Fibroblast of skin of scalp (primary cell): ENCODE measurements at regions not wholly inside any gene's neighbourhood (a gene's known extent, or its start where the extent isn't known, plus 50 kb on each side); places are given as distances from the start of the nearest gene placed in this dataset.

ENCODE experiments used
- DNase-seq: peaks from one replicate; pipeline ENCODE4 v3.0.0-alpha.2; 2013

DNA sequence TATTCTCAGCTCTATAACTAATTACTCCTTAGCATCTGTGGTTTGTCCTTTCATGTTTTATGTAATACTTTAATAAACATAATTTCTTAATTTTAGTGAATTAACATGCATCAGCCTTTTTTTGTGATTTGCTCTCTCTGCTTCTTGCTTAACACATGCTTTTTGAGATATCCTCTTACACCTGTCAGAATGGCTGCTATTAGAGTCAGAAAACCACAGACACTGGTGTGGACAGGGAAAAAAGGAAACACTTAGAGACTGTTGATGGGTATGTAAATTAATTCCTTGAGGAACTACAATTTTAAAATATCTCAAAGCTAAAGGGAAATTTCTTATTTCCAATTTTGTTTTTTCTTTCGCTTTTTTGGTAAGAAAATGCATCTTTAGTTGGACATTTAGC, 549.0 kb downstream of the ZNF804A start:
- no peak for DNase-seq

DNA sequence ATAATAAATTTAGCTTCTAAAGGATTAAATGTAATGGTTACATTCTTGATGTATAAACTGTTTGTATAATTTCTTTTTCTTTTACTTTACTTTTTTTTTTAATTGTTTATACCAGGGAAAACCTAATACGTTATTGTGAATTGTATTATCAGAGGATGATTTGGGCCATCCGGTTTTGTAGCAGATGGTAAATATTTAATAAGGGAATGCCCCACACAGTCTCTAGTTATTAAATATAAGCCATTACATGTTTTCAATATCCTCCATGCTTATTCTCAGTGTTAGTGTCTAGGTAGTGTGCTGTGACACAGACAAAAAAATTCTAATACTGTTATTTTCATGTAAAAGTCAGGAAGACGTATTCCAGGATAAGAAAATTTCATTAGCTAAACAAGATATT, 553.9 kb downstream of the ZNF804A start:
- no peak for DNase-seq

DNA sequence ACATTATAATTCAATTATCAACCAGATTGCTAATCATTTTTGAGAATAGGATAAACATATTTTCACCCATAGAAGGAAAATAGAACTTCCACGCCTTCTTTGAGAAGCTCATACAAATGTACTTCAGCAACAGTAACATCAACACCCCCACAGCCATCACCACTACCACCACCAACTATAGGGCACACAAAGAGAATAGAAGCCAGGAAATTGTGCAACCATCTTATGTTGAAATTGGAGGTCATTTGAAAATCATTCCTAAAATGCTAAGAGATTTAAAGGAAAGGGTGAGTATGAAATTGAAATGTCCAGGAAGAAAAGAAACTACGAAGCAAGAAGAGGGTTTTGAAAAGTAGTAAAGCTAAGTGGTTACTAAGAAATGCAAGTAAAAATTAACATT, 563.4 kb downstream of the ZNF804A start:
- DNase-seq, result no peak

DNA sequence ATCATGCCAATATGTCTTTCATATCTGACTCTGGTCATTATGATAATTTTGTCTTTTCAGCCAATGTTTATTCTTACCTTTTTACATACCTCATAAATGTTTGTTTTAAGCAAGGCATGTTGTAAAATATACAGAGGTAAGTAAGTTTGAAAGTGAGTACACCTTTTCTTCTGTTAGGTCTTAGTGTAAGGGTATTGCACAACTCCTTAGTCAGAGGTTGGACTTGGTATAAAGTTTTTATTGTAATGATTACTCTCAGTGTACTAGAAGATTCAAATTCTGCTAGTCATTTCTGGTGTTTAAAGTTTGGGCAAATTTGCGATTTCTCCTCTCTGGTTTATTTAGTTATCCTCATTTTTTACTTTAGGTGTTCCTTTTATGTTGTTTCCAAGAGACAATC, 564.3 kb upstream of the FSIP2 start:
- no peak for DNase-seq

DNA sequence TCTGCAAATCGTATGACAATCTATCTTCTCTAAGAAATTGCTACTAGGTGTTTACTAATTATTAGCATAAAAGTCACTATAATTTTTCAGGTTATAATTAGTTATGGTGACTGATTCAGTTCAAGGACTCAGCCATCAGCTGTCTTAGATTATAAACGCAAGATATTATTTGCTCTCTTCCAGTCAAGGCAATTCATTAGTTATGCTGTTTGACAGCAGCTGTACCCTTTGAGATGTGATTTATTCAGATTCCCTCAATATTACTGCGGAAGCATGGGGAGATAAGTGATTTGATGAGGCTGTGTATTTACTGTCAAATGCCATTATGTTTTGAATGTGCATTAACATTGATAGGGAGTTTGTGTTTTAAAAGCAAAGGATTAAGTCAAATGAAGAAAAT, 558.9 kb upstream of the FSIP2 start:
- no peak for DNase-seq

DNA sequence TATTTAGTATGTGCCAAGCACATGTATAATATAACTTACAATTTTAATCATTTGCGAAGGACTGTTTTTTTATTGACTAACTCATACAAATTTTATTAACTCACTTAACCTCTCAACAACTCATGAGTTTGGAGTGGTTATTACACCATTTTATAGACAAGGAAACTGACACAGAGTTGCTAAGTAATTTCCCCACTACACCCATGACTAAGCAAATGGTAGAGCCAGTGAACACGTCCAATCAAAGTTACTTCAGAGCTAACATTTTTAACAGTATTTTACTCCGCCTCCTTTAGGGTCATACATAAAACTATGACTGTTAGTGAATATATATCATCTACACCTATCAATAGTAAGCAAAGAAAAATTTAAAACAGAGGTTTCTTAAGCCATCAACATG, 556.7 kb upstream of the FSIP2 start:
- no peak for DNase-seq

DNA sequence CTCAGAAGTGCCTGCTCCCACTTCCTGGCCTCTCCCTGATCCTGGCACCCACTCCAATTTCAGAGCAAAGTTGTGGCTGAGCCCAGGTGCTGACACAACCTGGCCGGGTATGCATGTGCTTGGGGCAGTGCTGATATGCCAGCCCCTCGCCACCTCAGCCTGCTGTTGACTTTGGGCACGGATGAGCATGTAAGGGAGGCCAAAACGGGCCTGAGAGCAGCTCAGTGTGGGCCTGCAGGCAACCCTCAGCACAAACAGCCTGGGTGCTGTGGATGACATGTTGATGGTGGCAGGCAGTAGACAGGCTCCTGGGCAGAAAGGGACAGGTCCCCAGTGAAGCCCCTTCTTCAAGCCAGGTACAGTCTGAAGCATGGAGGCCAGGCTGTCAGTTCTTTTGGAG, 553.6 kb upstream of the FSIP2 start:
- DNase-seq, result no peak

DNA sequence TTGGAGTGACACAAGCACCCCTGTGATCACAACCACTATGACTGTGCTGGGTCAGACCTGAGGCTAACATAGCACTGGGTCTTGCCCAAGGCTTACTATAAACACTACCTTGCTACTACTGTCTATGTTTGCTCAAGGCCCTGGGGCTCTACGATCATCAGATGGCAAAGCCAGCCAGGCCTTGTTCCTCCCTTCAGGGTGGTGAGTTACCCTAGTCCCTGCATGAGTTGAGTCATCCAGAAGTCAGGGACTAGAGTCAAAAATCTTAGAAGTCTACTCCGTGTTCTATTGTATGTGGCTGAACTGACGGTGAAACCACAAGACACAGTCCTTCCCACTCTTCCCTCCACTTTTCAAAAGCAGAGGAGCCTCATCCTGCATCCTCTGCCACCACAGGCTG, 551.2 kb upstream of the FSIP2 start:
- DNase-seq, result no peak

DNA sequence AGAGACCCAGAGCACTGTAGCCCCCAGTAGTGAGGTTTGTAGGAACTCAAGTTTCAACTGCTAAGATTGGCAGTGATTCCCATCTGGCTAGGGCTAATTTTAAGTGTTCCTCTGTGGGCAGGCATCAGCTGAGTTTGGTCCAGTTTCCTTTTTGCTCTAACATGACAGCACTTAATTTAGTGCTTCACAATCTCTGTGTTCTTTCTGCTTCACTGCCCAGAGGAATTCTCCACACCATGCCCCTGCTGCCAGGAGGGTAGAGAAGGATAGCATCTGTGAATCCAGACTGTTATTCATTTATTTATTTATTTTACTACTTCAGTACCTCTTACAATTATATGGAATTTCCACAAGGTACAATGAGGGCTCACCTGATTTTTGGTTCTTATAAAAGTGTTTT, 549.9 kb upstream of the FSIP2 start:
- DNase-seq, result no peak

DNA sequence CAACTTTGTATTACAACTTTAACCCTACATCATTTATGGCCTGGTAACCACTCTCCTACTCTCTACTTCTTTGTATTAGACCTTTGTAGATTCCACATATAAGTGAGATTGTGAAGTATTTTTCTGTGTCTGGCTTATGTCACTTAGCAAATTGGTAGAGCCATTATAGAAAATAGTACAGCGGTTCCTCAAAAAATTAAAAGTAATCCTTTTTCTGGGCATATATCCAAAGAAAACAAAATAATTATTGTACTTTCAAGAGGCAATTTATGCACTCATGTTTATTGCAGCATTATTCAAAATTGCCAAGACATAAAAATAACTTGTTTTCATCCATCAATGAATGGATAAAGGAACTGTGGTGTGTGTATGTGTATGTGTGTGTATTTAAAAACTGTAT, 537.5 kb upstream of the FSIP2 start:
- DNase-seq, result no peak

DNA sequence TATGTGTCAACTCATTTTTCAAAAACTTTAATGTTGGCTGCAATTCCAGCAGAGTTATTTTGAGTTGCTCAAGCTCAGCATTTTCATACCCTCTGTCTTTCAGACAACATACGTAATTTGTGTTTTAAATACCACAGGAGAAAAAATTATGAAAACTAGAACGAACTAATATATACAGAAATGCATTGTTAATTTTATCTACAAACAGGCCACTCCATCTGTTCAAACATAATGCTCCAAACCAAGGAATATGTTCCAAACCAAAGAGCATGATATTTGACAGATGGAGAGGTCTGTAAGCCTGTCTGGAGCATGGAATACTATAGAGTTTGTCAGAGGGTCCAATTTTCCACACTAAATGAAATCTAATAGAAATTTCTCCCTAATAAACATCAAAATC, 536.2 kb upstream of the FSIP2 start:
- DNase-seq, result no peak

DNA sequence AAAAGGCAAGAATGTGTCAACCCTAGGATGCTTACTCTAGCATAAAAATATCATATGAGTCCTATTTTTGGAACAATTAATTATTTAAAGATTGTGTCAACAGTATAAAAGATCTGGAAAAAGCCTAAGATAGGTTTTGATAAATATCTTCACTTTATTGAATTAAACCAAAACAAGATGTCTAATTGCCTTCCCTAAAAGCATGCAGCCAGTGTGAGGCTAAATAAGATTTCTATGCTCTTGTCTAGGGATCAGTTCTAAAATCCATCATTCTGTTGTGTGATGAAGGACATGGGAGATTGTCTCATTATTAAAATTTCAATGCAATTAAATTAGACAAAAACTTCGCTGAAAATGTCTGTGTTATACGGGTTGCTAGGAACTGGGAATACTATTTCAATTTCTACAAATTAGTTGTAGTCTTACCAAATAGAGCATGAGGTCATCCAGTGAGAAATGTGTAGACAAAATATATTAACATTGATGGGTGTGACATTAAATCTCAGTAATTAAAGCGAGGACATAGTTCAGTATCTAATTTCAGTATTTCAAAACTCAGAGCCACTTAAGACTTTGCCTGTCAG, 535.6 kb upstream of the FSIP2 start:
- DNase-seq, result no peak

DNA sequence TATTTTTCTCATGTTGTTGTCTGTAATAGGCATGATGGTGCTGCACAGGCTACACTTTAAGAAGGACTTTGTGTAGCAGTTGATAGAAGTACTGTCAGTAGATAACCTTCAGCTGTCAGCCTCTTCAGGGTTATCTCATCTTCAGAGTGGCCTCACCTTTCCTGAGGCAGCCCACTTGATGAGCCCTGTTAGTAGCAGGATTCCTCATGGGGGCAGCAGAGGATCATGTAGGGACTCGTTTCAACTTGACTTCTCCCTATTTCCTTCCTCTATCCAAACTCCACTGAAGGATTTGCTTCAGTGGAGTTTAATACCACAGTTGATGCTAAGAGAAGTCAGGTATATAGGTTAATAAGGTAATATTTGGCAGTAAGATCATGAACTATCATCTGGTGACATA, 530.3 kb upstream of the FSIP2 start:
- peak; percentile 9 for DNase-seq

DNA sequence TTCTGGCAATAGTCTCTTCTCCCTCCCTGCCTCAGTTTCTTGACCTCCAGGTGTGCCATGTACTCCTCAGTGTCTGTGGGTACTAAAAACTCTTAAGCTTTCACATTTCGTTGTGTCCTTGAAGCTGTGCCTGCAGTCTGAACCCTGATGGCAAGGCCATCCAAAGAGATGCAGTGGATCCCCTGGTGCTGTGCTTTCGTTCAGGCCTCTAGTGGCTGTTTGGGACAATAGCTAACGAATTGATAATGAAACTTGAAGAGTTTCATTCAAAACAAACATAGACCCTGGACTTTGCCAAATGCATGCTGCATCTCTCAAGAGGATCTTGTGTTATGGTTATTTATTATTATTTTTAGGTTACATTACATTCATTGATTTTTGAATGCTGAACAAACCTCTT, 523.1 kb upstream of the FSIP2 start:
- no peak for DNase-seq

DNA sequence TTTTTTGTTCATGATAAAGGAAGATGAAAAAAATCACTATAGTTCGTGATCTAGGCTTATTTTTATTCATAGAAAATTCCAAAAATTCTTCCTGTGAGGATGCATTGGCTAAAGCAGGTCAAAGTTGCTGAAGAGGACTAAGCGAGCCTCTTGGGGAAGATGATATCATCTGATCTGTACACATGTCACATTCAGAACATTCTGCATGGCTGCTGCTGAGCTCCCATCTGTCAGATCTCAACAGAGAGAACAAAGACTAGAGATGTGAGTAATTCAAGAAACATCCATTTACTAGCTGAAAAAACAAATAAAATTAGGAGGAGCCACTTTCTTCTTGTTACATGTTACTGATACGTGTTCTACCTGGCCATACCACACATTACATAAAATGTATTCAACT, 518.6 kb upstream of the FSIP2 start:
- no peak for DNase-seq

DNA sequence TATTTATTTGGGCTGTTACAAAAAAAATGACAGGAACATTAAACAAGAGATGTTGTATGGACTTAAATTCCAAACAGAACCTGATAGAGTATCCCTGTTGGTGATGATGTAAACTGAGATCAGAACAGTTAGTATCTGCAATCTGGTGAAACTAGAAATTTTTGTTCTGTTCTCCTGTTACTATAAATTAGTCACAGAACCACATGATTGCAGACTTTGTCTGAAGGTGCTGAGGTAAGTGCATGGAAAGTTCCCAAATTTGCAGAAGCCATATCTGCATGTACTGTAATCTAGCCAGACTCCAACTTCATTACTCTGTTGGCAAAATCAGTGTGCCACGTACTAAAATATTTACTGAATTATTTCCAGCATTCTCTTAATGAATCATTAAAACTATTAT, 516.3 kb upstream of the FSIP2 start:
- no peak for DNase-seq

DNA sequence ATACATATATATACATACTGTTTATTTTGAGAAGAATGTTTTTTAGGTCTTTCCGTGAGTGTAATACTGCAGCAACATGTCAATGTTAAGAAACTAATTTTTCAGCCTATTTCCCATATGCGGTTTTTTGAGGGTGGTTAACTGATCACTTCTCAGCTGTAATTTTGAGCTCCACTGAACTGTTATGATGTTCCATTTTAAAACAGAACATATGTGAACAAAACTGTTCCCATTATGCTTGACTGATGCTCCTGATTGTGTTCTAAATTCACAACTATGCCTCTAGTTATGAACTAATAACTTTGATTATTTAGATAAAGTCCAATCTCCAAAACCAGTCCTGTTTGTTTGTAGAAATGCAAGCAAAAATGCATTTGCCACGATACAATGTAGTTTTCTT, 511.2 kb upstream of the FSIP2 start:
- DNase-seq, result no peak

DNA sequence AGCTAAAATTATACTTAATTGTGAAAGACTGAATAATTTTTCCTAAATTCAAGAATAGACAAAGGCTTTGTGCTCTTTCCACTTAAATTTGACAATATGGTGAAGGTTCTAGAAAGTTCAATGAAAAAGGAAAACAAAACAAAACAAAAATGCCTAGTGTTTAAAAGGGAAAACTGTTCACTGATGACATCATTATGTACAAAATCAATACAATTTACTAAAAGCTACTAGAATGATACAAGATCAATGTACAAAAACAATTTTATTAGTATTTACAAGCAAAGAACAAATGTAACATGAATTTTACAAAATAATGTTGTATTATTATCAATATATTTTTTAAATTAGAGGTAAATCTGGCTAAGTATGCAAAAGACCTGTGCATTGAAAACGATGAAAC, 499.1 kb upstream of the FSIP2 start:
- no peak for DNase-seq

DNA sequence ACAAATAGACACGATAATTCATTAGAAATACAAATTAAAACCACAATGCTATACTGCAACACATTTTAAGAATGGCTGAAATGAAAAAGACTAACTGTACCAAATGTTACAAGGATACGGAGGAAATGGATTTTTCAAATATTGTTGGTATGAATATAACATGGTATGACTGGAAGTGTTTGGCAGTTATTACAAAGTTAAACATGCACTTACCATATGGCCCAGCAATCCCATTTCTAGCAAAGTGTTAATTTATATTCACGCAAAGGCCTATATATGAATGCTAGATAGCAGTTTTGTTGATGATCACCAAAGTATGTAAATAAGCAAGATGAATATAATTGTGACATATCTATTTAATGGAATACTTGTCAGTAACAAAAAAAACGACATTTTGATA, 497.8 kb upstream of the FSIP2 start:
- DNase-seq, result no peak

DNA sequence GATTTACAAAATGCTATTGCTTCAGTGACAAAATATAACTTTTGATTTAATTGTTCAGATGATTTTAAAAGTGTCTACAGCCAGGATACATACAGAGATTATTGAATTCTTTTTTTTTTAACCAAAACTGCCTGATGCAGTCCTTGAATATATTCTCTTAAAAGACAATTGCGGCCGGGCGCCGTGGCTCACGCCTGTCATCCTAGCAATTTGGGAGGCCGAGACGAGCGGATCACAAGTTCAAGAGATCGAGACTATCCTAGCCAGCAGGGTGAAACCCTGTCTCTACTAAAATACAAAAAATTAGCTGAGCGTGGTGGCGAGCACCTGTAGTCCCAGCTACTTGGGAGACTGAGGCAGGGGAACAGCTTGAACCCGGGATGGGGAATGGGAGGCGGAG, 497.0 kb upstream of the FSIP2 start:
- DNase-seq, result no peak

DNA sequence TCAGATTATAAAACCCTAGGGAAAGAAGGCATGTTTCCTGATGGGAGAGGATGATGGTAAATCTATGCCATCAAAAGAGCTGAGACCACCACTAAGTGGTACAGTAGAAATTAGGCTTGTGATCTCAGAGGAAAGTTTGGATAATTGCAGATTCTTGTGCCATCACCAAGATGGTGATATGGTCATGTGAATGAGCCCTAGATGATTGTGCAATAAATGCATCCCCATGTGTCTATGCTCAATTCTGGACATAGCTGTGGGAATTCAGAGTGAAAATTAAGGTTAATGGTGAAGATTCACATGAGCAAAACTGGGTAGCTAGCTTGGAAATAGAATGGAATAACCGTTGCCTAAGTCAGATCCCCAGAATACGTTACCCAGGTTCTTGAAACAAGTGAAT, 496.1 kb upstream of the FSIP2 start:
- DNase-seq, result no peak

DNA sequence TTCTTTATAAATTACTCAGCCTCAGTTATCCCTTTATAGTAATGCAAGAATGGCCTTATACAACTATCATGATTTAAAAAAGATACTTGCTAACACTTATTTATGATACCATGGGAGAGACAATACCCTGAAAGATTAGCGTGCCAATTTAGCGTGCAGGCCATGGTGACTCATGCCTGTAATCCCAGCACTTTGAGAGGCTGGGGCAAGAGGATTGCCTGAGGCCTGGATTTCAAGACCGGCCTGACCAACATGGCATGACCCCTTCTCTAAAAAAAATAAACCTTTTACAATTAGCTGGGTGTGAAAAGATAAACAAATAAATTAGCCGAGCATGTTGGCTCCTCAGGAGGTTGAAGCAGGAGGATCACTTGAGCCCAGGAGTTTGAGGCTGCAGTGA, 493.4 kb upstream of the FSIP2 start:
- DNase-seq, result no peak

DNA sequence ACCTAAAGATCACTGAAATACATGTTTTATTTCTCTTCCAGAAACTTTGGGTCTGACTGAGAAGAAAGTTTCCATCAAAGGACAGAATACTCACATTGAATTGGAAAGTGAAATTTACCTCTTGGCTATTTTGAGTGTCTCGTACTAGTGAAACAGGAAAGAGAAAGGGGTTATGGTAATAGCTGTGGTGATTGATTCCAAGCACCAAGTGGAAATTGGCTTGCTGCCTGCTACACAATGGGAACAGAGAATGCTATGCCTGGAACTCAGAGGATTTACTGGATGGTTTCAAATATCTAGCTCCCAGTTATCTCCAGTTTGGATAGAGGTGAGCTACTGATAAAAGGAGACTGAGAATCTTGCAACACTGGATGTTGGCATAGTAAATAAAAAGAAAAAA, 492.8 kb upstream of the FSIP2 start:
- DNase-seq, result no peak

DNA sequence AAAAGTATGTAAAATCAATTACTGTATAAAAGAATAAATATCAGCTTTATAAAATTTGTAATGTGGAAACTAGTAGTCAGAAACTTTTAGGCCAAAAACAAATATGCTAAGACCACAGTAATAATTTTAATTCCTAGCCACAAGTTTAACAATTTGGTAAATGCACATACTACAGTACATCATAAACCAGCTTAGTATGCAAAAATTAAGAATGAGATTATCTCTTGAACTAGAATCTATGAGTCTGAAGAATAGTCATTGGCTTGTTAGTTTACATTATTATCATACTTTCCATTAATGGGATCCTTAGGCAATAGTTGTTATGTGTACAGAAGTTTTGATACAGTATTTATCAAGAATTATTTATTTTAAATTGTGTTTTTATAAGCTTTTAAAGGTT, 491.9 kb upstream of the FSIP2 start:
- no peak for DNase-seq

DNA sequence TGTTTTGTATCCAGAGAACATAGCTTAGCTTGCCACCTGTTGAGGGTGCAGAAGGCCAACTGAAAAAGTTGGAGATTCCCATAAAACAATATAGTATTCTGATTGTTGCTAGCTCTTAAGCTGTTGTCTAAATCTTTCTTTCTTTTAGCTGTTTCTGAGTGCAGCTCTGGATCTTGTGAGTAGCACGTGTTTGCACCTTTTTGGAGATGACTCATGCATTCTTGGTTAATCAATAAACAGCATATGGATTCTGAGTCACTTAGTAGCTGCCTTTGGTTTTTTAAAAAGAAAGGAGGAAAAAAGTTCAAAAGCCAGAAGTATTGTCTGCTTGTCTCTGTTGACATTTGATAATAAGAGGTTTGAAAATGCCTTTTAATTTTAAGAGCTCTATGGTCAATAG, 483.0 kb upstream of the FSIP2 start:
- DNase-seq, result no peak

DNA sequence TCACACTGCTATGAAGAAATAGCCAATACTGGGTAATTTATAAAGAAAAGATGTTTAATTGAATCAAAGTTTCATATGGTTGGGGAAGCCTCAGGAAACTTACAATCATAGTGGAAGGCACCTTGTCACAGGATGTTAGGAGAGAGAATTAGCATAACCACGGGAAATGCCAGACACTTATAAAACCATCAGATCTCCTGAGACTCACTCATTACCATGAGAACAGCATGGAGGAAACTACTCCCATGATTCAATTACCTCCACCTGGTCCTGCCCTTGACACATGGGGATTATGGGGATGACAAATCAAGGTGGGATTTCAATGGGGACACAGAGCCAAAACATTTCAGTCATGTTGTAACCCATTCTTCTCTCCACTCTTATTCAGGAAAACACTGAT, 472.9 kb upstream of the FSIP2 start:
- no peak for DNase-seq
